Mesothelial cell of epicardium (in vitro differentiated cells): ENCODE measurements at regions not wholly inside any gene's neighbourhood (a gene's known extent, or its start where the extent isn't known, plus 50 kb on each side); places are given as distances from the start of the nearest gene placed in this dataset.

Source experiments
- DNase-seq, 2 experiments: peaks; one replicate each; pipeline ENCODE4 v3.0.0; 2021; ENCODE audit warnings: low spot score in 2 of 2; ENCODE audit not compliant: unreplicated experiment in 2 of 2
- H3K27ac Mint-ChIP-seq: 2 replicates; pipeline ENCODE4 v1.8.0; 2021; ENCODE audit warnings: mixed read lengths
- H3K27me3 Mint-ChIP-seq: 2 replicates; pipeline ENCODE4 v1.8.0; 2021; ENCODE audit warnings: low read depth, mixed read lengths
- H3K36me3 Mint-ChIP-seq: 2 replicates; pipeline ENCODE4 v1.8.0; 2021; ENCODE audit warnings: mixed read lengths
- H3K4me1 Mint-ChIP-seq: 2 replicates; pipeline ENCODE4 v1.8.0; 2021; ENCODE audit warnings: mixed read lengths
- H3K4me3 Mint-ChIP-seq: 2 replicates; pipeline ENCODE4 v1.8.0; 2021; ENCODE audit warnings: mild to moderate bottlenecking, moderate library complexity, mixed read lengths
- H3K9me3 Mint-ChIP-seq: 2 replicates; pipeline ENCODE4 v1.8.0; 2021; ENCODE audit warnings: mixed read lengths
- CTCF ChIP-seq: fragments of 200-600 bp; sonication (generic); IDR thresholded peaks from one replicate; pipeline ENCODE4 v1.5.0; 2021; ENCODE audit warnings: antibody characterized with exemption; ENCODE audit not compliant: unreplicated experiment

GRCh38 chr21:37982496-37983318, 66.5 kb upstream of the KCNJ6 start:
- H3K4me1 Mint-ChIP-seq = no peaks in the 10 kb centered on the region
- no peaks in the 10 kb centered on the region for H3K36me3 Mint-ChIP-seq
- H3K27ac Mint-ChIP-seq = no peak overlapping the region
- DNase-seq = no peak
- peaks cover 14% of the 10 kb centered on the region for H3K27me3 Mint-ChIP-seq
- TF ChIP-seq CTCF = no peak
- H3K4me3 Mint-ChIP-seq = no peak overlapping the region
- no peaks in the 10 kb centered on the region for H3K9me3 Mint-ChIP-seq

GRCh38 chr21:37983336-37984095, 67.3 kb upstream of the KCNJ6 start:
- no peaks in the 10 kb centered on the region for H3K4me1 Mint-ChIP-seq
- H3K4me3 Mint-ChIP-seq = no peak overlapping the region
- no peaks in the 10 kb centered on the region for H3K36me3 Mint-ChIP-seq
- H3K27me3 Mint-ChIP-seq = peaks cover 14% of the 10 kb centered on the region
- TF ChIP-seq CTCF = no peak
- no peak overlapping the region for H3K27ac Mint-ChIP-seq
- no peak for DNase-seq
- no peaks in the 10 kb centered on the region for H3K9me3 Mint-ChIP-seq

GRCh38 chr21:37984416-37984815, 68.2 kb upstream of the KCNJ6 start:
- Mint-ChIP-seq H3K27me3 (peaks cover 14% of the 10 kb centered on the region), H3K27ac (no peak overlapping the region), H3K36me3 (no peaks in the 10 kb centered on the region), H3K9me3 (no peaks in the 10 kb centered on the region), H3K4me1 (no peaks in the 10 kb centered on the region), H3K4me3 (no peak overlapping the region)
- DNase-seq = no peak
- TF ChIP-seq CTCF = no peak

GRCh38 chr21:37986000-37986399, 69.7 kb upstream of the KCNJ6 start:
- H3K27me3 Mint-ChIP-seq = peaks cover 18% of the 10 kb centered on the region
- no peaks in the 10 kb centered on the region for H3K9me3 Mint-ChIP-seq
- DNase-seq = no peak
- no peaks in the 10 kb centered on the region for H3K36me3 Mint-ChIP-seq
- TF ChIP-seq CTCF = no peak
- no peaks in the 10 kb centered on the region for H3K4me1 Mint-ChIP-seq
- no peak overlapping the region for H3K27ac Mint-ChIP-seq
- no peak overlapping the region for H3K4me3 Mint-ChIP-seq

- TF ChIP-seq CTCF = no peak
- no peak for DNase-seq
- no peak overlapping the region for H3K4me3 Mint-ChIP-seq
- H3K36me3 Mint-ChIP-seq = no peaks in the 10 kb centered on the region
- H3K4me1 Mint-ChIP-seq = no peaks in the 10 kb centered on the region
- no peak overlapping the region for H3K27ac Mint-ChIP-seq
- H3K9me3 Mint-ChIP-seq = no peaks in the 10 kb centered on the region
- H3K27me3 Mint-ChIP-seq = peaks cover 20% of the 10 kb centered on the region
These were observed 70.6 kb upstream of the KCNJ6 start for GRCh38 chr21:37986751-37987399.
